H1 (cell line): ENCODE measurements at regions not wholly inside any gene's neighbourhood (a gene's known extent, or its start where the extent isn't known, plus 50 kb on each side); places are given as distances from the start of the nearest gene placed in this dataset.

ENCODE experiments used
- CTCF ChIA-PET: fragments of 300-600 bp; sonication (Branson Sonifier 250); formaldehyde crosslinking; loops from one replicate; lab custom pipeline; 2021; ENCODE audit not compliant: partially characterized antibody; lab: Charles Lee
- POLR2A ChIA-PET: fragments of 300-600 bp; sonication (Branson Sonifier 250); formaldehyde crosslinking; loops from one replicate; lab custom pipeline; 2021; ENCODE audit warnings: inconsistent platforms; ENCODE audit not compliant: partially characterized antibody; lab: Charles Lee
- DNase-seq, 2 experiments: peaks; one replicate each; pipeline versions ENCODE4 v3.0.0 to v3.0.0-alpha.2; 2010 to 2022; ENCODE audit warnings: low spot score in 2 of 2, low read depth in 1 of 2, mixed read lengths in 1 of 2
- FAIRE-seq: peaks from 2 replicates; lab custom pipeline; 2011; peaks lifted over from hg19 to GRCh38; lab: Jason Lieb, UNC
- H2AFZ ChIP-seq: 2 replicates; pipeline ENCODE4 v1.8.1; 2012; ENCODE audit warnings: low read length, inconsistent platforms
- H2AK5ac ChIP-seq: 2 replicates; pipeline ENCODE4 v1.6.1; 2013; ENCODE audit warnings: low read depth, low read length
- H2BK120ac ChIP-seq: replicated peaks from 2 replicates; pipeline ENCODE3; 2013; ENCODE audit warnings: low read depth, low read length, inconsistent platforms
- H2BK12ac ChIP-seq: 2 replicates; pipeline ENCODE4 v1.6.1; 2013; ENCODE audit warnings: low read depth, low read length
- H2BK15ac ChIP-seq: 2 replicates; pipeline ENCODE4 v1.6.1; 2013; ENCODE audit warnings: low read length
- H2BK20ac ChIP-seq: 2 replicates; pipeline ENCODE4 v1.6.1; 2013; ENCODE audit warnings: low read length
- H2BK5ac ChIP-seq: 2 replicates; pipeline ENCODE4 v1.6.1; 2013; ENCODE audit warnings: low read depth, low read length
- H3K14ac ChIP-seq: 2 replicates; pipeline ENCODE4 v1.6.1; 2013; ENCODE audit warnings: inconsistent platforms; ENCODE audit not compliant: insufficient read length
- H3K18ac ChIP-seq: 2 replicates; pipeline ENCODE4 v1.6.1; 2013; ENCODE audit warnings: low read length; ENCODE audit errors: extremely low read depth
- H3K23ac ChIP-seq: 2 replicates; pipeline ENCODE4 v1.6.1; 2013; ENCODE audit warnings: inconsistent platforms; ENCODE audit not compliant: insufficient read length
- H3K23me2 ChIP-seq: 2 replicates; pipeline ENCODE4 v1.6.1; 2013; ENCODE audit warnings: low read depth, low read length
- H3K27ac ChIP-seq: 2 replicates; pipeline ENCODE4 v1.6.1; 2011; ENCODE audit warnings: low read depth, low read length, inconsistent platforms
- H3K27me3 ChIP-seq, 4 experiments: replicated peaks in 1 of 4; 1 replicate in 1 of 4; 2 replicates in 3 of 4; pipeline versions ENCODE4 v1.6.1 to v1.8.1; 2011 to 2013; ENCODE audit warnings: low read length in 3 of 4, mild to moderate bottlenecking in 3 of 4, inconsistent platforms in 2 of 4, mixed read lengths in 2 of 4, moderate library complexity in 1 of 4; ENCODE audit not compliant: control insufficient read depth in 3 of 4, insufficient read depth in 3 of 4; ENCODE audit errors: extremely low read depth in 1 of 4
- H3K36me3 ChIP-seq, 4 experiments: 2 replicates each; pipeline versions ENCODE4 v1.6.1 to v1.8.1; 2011 to 2013; ENCODE audit warnings: mild to moderate bottlenecking in 4 of 4, low read length in 3 of 4, moderate library complexity in 2 of 4, control low read depth in 1 of 4, inconsistent platforms in 1 of 4; ENCODE audit not compliant: insufficient read depth in 4 of 4, control insufficient read depth in 2 of 4
- H3K4ac ChIP-seq: replicated peaks from 2 replicates; pipeline ENCODE3; 2013; ENCODE audit warnings: low read length, low read depth, mixed read lengths, inconsistent platforms; ENCODE audit not compliant: insufficient read length
- H3K4me1 ChIP-seq, 4 experiments: replicated peaks in 1 of 4; 1 replicate in 1 of 4; 2 replicates in 3 of 4; pipeline versions ENCODE4 v1.6.1 to v1.8.1; 2011 to 2013; ENCODE audit warnings: low read length in 3 of 4, inconsistent platforms in 2 of 4, mixed read lengths in 1 of 4; ENCODE audit not compliant: insufficient read depth in 4 of 4, control insufficient read depth in 3 of 4
- H3K4me2 ChIP-seq, 2 experiments: 2 replicates each; pipeline versions ENCODE4 v1.6.1 to v1.8.1; 2011 to 2013; ENCODE audit warnings: low read depth in 2 of 2, low read length in 2 of 2, control low read depth in 1 of 2, inconsistent platforms in 1 of 2, mild to moderate bottlenecking in 1 of 2; ENCODE audit not compliant: insufficient read depth in 1 of 2
- H3K4me3 ChIP-seq, 4 experiments: fragments of 200-600, 300-600 bp in 1 of 4; sonication (generic), shearing (Covaris generic), sonication (Bioruptor Twin) in 1 of 4; 2 replicates each; pipeline versions ENCODE4 v1.5.1 to v1.8.1; 2011 to 2016; ENCODE audit warnings: low read length in 4 of 4, low read depth in 3 of 4, control low read depth in 2 of 4, inconsistent platforms in 2 of 4, mild to moderate bottlenecking in 2 of 4, mixed read lengths in 1 of 4, moderate library complexity in 1 of 4; ENCODE audit not compliant: insufficient read depth in 2 of 4; ENCODE audit errors: extremely low read depth in 1 of 4
- H3K56ac ChIP-seq: replicated peaks from 2 replicates; pipeline ENCODE3; 2013; ENCODE audit warnings: low read depth, mild to moderate bottlenecking, mixed read lengths, low read length, inconsistent platforms; ENCODE audit not compliant: insufficient read length
- H3K79me1 ChIP-seq: 2 replicates; pipeline ENCODE4 v1.6.1; 2013; ENCODE audit warnings: low read depth, low read length, control low read depth
- H3K79me2 ChIP-seq, 2 experiments: 2 replicates each; pipeline versions ENCODE4 v1.6.1 to v1.8.1; 2012 to 2013; ENCODE audit warnings: low read length in 2 of 2, mild to moderate bottlenecking in 2 of 2, inconsistent platforms in 1 of 2; ENCODE audit not compliant: insufficient read depth in 2 of 2, control insufficient read depth in 1 of 2
- H3K9ac ChIP-seq, 4 experiments: replicated peaks in 1 of 4; 1 replicate in 1 of 4; 2 replicates in 3 of 4; pipeline versions ENCODE4 v1.6.1 to v1.8.1; 2011 to 2013; ENCODE audit warnings: low read depth in 3 of 4, low read length in 3 of 4, control low read depth in 2 of 4, mild to moderate bottlenecking in 2 of 4, moderate library complexity in 2 of 4, inconsistent platforms in 1 of 4; ENCODE audit errors: extremely low read depth in 1 of 4
- H3K9me3 ChIP-seq, 2 experiments: 2 replicates each; pipeline versions ENCODE4 v1.6.1 to v1.8.1; 2012 to 2013; ENCODE audit warnings: mild to moderate bottlenecking in 2 of 2, moderate library complexity in 2 of 2, control low read depth in 1 of 2, inconsistent platforms in 1 of 2, low read depth in 1 of 2, low read length in 1 of 2, mixed read lengths in 1 of 2; ENCODE audit not compliant: insufficient read depth in 2 of 2
- H4K20me1 ChIP-seq, 2 experiments: replicated peaks in 1 of 2; 2 replicates each; pipeline versions ENCODE3 to v1.8.1; 2011 to 2013; ENCODE audit warnings: inconsistent platforms in 2 of 2, low read length in 2 of 2, mild to moderate bottlenecking in 1 of 2; ENCODE audit not compliant: insufficient read depth in 2 of 2, control insufficient read depth in 1 of 2
- H4K5ac ChIP-seq: 2 replicates; pipeline ENCODE4 v1.6.1; 2013; ENCODE audit warnings: low read length, low read depth, mixed read lengths, inconsistent platforms; ENCODE audit not compliant: insufficient read length
- H4K8ac ChIP-seq: 2 replicates; pipeline ENCODE4 v1.8.0; 2013; ENCODE audit warnings: mild to moderate bottlenecking, moderate library complexity, low read length, inconsistent platforms; ENCODE audit not compliant: insufficient read depth; ENCODE audit errors: extremely low read depth
- H4K91ac ChIP-seq: replicated peaks from 2 replicates; pipeline ENCODE3; 2013; ENCODE audit warnings: low read length, mixed read lengths, inconsistent platforms; ENCODE audit not compliant: insufficient read length
- ATF3 ChIP-seq: IDR thresholded peaks from 2 replicates; pipeline ENCODE4 v1.6.1; 2011; ENCODE audit warnings: low read depth, mild to moderate bottlenecking, low read length; ENCODE audit not compliant: insufficient read depth
- CHD2 ChIP-seq: IDR thresholded peaks from 2 replicates; pipeline ENCODE4 v1.6.1; 2012; ENCODE audit warnings: low read length, improper control_type of control experiment
- CTBP2 ChIP-seq: IDR thresholded peaks from 2 replicates; pipeline ENCODE4 v1.7.0; 2011; ENCODE audit warnings: borderline replicate concordance, mild to moderate bottlenecking, moderate library complexity, mixed read lengths, low read length; ENCODE audit not compliant: insufficient read depth, insufficient read length
- EGR1 ChIP-seq: IDR thresholded peaks from 2 replicates; pipeline ENCODE4 v1.6.1; 2011; ENCODE audit warnings: low read depth, low read length, borderline replicate concordance
- GTF2F1 ChIP-seq: IDR thresholded peaks from 2 replicates; pipeline ENCODE4 v1.6.1; 2012; ENCODE audit warnings: low read depth, low read length, improper control_type of control experiment, borderline replicate concordance
- MAFK ChIP-seq: IDR thresholded peaks from 2 replicates; pipeline ENCODE4 v1.6.1; 2012; ENCODE audit warnings: low read depth, mild to moderate bottlenecking, improper control_type of control experiment, low read length
- RAD21 ChIP-seq, 2 experiments: IDR thresholded peaks in 1 of 2; conservative IDR thresholded peaks in 1 of 2; 2 replicates each; pipeline ENCODE4 v1.6.1; 2011; ENCODE audit warnings: low read depth in 2 of 2, low read length in 2 of 2, improper control_type of control experiment in 1 of 2, inconsistent platforms in 1 of 2, mild to moderate bottlenecking in 1 of 2, moderate library complexity in 1 of 2
- RBBP5 ChIP-seq: IDR thresholded peaks from 2 replicates; pipeline ENCODE4 v1.7.1; 2012; ENCODE audit warnings: low read depth, mild to moderate bottlenecking, inconsistent platforms, low read length, moderate library complexity, borderline replicate concordance
- RFX5 ChIP-seq: IDR thresholded peaks from 2 replicates; pipeline ENCODE4 v1.6.1; 2011; ENCODE audit warnings: low read depth, low read length, improper control_type of control experiment, borderline replicate concordance
- RNF2 ChIP-seq: fragments of 200-900, 300-1000 bp; sonication (generic); IDR thresholded peaks from 2 replicates; pipeline ENCODE4 v1.7.1; 2016; ENCODE audit warnings: borderline replicate concordance, low read depth, mild to moderate bottlenecking, antibody characterized with exemption, low read length; ENCODE audit not compliant: poor library complexity, severe bottlenecking; ENCODE audit errors: missing control alignments
- RXRA ChIP-seq: IDR thresholded peaks from 2 replicates; pipeline ENCODE4 v1.6.1; 2011; ENCODE audit warnings: low read depth, mild to moderate bottlenecking, low read length, moderate library complexity; ENCODE audit not compliant: insufficient read depth
- SIRT6 ChIP-seq: IDR thresholded peaks from one replicate; pipeline ENCODE4 v1.7.1; 2012; ENCODE audit warnings: low read length, inconsistent platforms
- TBP ChIP-seq: IDR thresholded peaks from 2 replicates; pipeline ENCODE4 v1.6.1; 2011; ENCODE audit warnings: low read depth, low read length, improper control_type of control experiment
- YY1 ChIP-seq: IDR thresholded peaks from 2 replicates; pipeline ENCODE4 v1.6.1; 2011; ENCODE audit warnings: low read depth, mild to moderate bottlenecking, low read length
- WGBS, 2 experiments: shearing (Covaris generic) in 1 of 2; methylation state at CpG; one replicate each; pipeline versions ENCODE4 v1.1.6 to v1.1.7; 2013 to 2015; ENCODE audit warnings: low lambda C conversion rate in 2 of 2, mixed read lengths in 2 of 2, inconsistent platforms in 1 of 2, low coverage in 1 of 2, missing lambda C conversion rate in 1 of 2; ENCODE audit not compliant: insufficient replicate concordance in 2 of 2, insufficient coverage in 1 of 2, insufficient read length in 1 of 2; ENCODE audit errors: extremely low coverage in 1 of 2, missing lambda C conversion rate in 1 of 2; 5-methylcytosine and 5-hydroxymethylcytosine counted together

- Histone ChIP-seq H3K79me1 (no peaks in the 10 kb centered on the region), H3K27ac (no peak overlapping the region), H3K4me3 (no peak overlapping the region), H3K56ac (no peak overlapping the region), H3K4me1 (no peaks in the 10 kb centered on the region), H2BK15ac (no peak overlapping the region), H3K27me3 (no peaks in the 10 kb centered on the region), H3K14ac (no peak overlapping the region), H4K91ac (no peak overlapping the region), H4K8ac (no peak overlapping the region), H3K23me2 (no peaks in the 10 kb centered on the region), H3K79me2 (no peaks in the 10 kb centered on the region), H3K9me3 (no peaks in the 10 kb centered on the region), H2AK5ac (no peak overlapping the region), H3K36me3 (no peaks in the 10 kb centered on the region), H3K18ac (no peak overlapping the region), H4K5ac (no peak overlapping the region), H2AFZ (no peak overlapping the region), H3K9ac (no peak overlapping the region), H2BK5ac (no peak overlapping the region), H4K20me1 (no peaks in the 10 kb centered on the region), H2BK120ac (no peak overlapping the region), H3K4me2 (no peak overlapping the region), H2BK20ac (no peak overlapping the region), H3K4ac (no peak overlapping the region), H2BK12ac (no peak overlapping the region), H3K23ac (no peak overlapping the region)
- POLR2A ChIA-PET, result no interaction called here
- FAIRE-seq (no peak), DNase-seq (no peak)
- 90% methylated on average over 4 of the region's 4 CpGs; no CpG with 5 or more reads in 1 of the 2 experiments for WGBS, 2 experiments
- CTCF ChIA-PET, result interaction anchor here (0.8 to 1.0 kb wide), 3 partner anchors 8 to 14 kb away, joined by 3 to 5 read pairs (median 3); no protein-coding TSS in a partner anchor
- no peak for TF ChIP-seq CHD2
- TF ChIP-seq ATF3, result no peak
- TF ChIP-seq RNF2, result no peak
- TF ChIP-seq EGR1, result no peak
- no peak for TF ChIP-seq CTBP2
- no peak for TF ChIP-seq MAFK
- TF ChIP-seq RXRA, result no peak
- no peak for TF ChIP-seq RFX5
- no peak for TF ChIP-seq TBP
- no peak for TF ChIP-seq RAD21 (IDR thresholded peaks at IDR 0.05 in 1 of 2, conservative IDR thresholded peaks at IDR 0.05 in 1 of 2; ENCODE audit: low read depth in 2 of 2, low read length in 2 of 2)
- no peak for TF ChIP-seq SIRT6
- TF ChIP-seq YY1, result no peak
- no peak for TF ChIP-seq RBBP5
- TF ChIP-seq GTF2F1, result no peak
Measured at GRCh38 chr9:23194281-23194680, 631.8 kb downstream of the ELAVL2 start.
